ELR (cell line): ENCODE measurements at regions not wholly inside any gene's neighbourhood (a gene's known extent, or its start where the extent isn't known, plus 50 kb on each side); places are given as distances from the start of the nearest gene placed in this dataset.

Experiments
- DNase-seq: peaks from one replicate; pipeline ENCODE4 v3.0.0-alpha.2; 2015; ENCODE audit warnings: low read depth

DNA sequence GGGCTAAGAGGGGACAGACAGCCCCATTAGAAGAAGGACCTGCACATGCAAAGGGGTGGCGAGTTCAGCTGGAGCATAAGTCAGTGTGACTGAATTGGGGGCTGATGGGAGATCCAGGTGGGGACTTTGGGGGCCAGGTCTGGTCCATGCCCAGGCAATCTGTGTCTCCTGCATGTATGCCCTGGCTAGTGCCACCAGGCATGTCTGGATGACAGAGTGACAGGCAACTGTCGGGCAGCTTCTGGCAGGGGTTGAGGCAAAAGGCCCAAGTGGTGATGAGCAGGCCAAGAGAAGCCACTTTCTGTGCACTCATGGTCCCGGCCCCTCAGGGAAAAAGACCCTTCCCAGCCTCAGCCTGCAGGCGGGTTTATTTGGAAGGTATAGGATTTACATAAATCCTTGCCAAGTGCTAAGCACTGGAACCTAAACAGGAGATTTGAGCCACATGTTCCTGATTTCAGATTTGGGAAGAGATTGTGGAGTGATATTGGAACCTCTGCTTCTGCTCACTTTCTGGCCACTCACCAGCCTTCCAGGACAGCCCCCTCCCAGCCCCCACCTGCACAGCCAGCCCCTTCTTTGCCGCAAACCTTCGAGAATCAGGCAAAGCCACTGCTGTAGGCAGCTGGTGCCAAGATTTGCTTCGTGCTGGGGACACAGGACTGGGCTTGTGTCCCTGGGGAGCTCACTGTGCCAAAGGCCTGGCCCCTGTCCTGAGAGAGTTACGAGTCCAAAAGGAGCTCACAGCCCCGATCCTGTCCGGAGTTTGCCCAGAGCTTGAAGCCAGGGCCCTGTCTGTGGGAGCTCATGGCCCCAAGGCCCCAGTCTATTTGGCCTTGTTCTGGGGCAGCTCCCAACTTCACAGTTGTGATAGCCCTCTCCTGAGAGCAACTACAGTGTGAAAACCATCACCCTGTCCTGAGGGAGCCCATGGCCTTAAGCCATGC is 232.5 kb upstream of the RTL1 start:
- no peak for DNase-seq

DNA sequence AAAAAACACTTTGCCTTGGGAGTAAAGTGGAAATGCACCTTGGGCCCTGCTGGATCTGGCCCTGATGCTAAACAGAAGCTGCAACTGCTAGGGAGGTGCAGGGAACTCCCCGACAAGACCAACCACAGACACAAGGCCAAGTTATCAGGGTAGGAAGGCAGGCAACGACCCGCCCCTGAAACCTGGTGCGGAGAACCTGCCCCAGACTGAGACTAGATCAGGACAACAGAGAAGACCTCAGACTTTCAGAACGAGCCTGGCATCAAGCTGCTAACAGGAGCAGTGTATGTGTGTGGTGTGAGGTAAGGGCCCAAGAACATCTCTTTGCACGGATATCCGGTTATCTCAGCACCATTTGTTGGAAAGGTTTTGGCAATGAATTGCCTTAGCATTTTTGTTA is 233.7 kb upstream of the RTL1 start:
- no peak for DNase-seq

DNA sequence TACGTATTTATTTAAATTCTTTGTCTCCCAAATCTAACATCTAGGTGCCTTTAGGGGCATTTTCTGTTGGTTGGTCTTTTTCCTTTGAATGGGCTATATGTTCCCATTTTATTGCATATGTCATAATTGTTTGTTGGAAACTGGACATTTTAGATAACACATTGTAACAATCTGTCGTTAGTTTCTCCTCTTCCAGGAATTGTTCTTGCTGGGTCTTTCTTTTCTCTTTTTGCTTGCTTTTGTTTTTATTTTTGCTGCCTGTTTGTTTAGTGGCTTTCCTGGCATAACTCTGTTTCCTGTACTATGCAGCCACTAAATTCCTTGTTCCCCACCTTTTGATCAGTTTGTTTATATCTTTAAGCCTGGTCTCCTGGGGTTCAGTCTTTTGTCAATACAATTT is 244.3 kb upstream of the RTL1 start:
- DNase-seq: no peak

DNA sequence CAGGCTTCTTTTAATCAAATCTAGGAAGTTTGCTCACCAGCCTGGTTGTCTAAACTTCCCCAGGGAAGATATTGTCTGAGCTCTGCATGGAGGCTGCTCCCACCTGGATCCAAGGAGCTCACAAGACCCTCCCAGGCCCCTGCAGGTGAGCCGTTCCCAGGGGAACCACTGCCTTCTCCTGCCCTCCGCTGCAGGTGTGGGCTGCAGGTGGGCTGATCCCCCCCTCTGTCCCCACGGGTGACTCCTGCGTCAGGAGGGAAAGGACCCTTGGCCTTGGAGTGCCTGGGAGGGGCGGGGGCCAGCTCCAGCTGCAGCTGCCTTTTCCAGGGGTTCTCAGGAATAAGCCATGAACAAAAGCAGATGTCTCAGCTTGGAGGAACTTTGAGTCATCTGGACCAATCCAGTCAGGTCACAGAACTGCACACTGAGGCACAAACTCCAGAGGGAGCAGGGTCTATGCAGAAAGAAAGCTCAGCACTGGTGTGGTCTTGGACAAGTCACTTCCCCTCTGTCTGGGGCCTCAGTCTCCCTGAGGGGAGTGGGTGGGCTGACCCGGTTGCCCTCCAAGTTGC is 246.6 kb upstream of the RTL1 start:
- DNase-seq: no peak

DNA sequence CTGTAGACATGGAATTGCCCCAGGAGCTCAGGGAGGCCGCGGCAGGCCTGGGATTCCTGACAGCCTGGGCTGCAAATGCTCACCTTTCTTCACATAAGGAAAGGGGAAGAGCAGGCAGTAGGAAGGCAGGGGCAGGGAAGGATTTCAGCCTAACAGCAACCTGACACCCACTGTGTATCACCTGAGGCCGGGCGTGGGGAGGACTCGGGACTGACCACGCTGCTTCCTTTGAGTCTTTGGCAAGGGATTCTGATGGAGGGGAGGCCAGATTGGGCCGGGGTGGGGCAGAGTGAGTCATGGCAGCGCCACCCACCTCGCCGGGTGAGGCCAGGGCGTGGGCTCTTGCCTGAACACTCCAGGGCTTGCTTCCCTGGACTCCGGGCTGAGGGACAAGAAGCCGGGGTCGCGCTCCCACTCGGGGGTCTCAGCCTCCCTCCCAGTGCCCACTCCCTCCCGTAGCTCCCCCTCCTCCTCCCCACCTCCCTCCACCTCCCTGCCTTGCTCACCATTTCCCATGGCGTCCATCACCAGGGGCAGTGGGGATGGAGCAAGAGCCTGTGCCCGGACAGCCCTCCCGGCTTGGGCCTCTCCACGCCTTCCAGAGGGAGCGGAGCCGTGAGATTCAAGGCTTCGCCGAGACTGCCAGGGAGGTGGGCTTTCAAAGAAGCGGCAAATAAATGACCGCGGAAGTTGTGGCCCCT is 247.9 kb upstream of the RTL1 start:
- no peak for DNase-seq

DNA sequence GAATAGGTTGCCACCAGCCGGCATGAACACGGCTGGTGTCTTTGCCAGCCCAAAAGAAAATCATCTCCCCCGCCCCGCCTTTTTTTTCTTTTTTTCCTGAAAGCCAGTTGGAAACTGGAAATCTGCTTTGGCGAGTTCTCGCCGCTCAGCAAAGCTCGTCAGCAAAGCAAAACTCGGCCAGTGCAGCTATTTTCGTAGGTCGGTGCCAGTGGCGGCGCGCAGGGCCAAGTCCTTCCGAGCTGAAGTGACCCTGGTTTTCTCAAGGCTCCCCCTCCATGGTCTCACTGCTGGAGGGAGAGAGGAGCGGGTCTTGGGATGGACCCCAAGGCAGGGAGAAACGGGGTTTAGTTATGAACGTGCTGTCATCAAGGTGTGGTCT is 248.4 kb upstream of the RTL1 start:
- no peak for DNase-seq

DNA sequence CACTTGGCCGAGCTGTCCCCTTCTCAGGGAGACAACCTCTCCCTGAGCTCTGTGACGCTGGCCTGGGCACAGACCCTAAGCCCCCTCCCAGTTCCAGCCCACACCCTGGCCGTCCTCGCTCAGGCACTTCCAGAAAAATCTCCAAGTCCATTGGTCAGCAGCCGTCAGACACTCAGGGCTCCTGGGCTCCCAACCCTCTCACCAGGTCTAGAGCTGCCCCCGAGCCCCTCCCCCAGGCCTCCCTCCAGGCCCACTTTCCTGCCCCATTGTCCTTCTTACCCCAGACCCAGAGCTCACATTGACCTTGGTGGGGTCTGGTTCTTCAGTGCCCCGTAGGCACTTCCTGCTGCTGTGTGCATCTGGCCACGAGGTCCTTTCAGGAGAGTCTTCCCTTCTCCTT is 249.3 kb upstream of the RTL1 start:
- no peak for DNase-seq

DNA sequence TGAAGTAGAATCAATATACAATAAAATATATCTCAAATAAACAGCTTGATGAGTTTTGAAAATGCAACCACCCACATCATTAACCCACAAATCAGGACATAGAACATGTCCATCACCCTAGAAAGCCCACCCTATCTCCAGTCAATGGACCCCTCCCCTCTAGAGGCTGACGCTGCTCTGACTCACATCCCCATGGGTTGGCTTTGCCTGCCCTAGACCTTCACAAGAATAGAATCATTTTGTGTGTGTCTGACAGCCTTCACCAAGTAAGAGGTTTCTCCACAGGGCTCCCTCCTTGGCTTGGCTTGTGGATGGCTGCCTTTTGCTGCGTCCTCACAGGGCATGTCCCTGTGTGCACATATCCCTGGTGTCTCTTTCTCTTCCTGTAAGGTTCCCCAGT is 250.2 kb upstream of the RTL1 start:
- DNase-seq: no peak

DNA sequence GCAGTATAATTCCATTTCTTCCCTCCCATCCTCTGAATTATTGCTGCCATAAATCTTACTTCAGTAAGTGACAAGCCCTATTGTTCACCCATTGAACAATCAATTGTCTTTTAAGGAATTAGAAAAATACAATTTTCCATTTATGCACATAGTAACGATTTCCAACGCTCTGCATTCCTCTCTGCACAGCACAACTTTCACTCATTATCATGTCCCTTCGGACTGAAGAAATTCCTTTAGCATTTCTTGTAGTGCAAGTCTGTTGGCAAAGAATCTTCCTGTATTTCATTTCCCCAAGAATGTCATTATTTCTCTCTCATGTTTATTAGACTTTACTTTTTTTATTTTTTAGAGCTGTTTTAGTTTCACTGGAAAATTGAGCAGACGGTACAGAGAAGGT is 252.1 kb upstream of the RTL1 start:
- DNase-seq: no peak

DNA sequence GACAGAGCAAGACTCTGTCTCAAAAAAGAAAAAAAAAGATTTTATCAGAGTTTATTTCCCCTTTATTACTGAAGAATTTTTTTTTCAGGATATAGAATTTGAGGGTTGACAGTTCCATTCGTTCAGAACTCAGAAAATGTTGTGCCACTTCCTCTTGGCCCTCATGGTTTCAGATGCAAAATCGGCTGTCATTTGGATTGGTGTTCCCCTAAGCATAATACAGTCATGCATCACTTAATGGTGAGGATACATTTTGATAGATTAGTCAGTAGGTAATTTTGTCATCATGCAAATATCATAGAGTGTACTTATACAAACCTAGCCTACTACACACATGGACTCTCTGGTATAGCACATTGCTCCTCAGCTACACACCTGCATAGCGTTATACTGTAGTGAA is 263.9 kb upstream of the RTL1 start:
- DNase-seq: no peak

DNA sequence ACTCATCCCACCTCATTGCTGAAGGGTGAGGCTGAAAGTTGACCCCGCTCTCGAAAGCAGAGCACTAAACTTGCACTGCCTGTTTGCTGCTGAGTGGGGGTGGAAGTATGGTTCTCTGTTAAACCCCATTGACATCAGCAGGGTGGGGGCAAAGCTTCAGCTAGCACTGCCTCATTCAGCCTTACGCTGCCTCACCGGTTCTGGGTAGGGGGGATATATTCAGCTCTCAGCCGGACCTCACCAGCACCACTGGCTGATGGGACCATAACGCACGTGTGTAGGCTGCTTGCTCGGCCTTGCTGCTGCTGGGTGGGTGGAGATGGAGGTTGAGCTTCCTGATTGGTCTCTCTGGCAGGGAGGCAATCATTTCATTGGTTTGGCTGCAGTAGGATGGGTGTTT is 265.7 kb upstream of the RTL1 start:
- no peak for DNase-seq

DNA sequence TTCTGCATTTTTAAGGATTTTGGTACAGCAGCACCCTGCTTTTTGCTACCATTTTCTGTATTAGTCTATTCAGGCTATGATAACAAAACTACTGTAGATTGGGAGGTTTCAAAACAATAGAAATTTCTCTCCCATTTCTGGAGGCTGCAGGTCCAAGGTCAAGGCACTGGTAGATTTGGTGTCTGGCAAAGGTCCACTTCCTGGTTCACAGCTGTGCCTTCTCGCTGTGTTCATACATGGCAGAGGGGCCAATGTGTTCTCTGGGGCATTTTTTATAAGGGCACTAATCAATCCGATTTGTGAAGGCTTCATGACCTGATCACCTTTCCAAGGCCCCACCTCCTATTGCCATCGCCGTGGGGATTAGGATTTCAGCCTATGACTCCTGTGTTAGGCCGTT is 268.1 kb upstream of the RTL1 start:
- DNase-seq: no peak

DNA sequence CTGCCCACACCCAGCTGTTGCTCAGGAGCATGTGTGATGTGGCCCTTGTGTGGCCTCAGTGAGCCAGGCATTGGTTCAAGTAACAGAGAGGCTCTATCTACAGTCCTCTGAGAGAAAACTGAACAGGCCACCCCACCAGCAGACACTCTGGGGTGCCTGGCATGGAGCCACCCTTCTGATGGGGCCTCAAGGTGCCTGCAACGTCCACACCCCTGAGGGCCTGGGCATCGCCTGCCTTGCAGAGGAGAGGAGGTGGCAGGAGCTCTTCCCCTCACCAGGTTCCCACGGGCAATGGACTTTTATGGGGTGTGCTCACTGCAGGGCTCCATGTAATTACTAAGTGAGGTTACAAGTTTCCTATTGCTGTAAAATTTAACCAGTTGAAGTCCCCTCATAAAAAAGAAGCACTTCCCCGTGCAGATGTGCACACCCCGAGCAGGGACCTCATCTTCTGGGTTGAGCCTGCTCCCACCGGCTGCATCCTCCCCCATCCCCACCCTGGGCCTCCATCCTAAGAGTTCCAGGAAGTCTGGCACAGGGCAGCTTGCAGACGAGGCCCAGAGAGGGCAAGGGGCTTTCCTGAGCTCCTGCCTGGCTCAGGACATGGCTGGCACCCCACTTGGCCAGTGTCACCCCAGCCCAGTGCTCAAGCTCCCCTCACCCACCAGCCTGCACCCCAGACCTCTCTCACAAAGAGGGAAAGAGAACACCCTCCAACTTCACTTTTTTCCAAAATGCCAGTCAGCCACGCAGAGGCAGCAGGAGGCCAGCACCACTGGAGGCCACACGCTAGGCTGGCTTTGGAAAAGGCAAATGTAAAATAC is 270.4 kb upstream of the RTL1 start:
- DNase-seq: no peak

DNA sequence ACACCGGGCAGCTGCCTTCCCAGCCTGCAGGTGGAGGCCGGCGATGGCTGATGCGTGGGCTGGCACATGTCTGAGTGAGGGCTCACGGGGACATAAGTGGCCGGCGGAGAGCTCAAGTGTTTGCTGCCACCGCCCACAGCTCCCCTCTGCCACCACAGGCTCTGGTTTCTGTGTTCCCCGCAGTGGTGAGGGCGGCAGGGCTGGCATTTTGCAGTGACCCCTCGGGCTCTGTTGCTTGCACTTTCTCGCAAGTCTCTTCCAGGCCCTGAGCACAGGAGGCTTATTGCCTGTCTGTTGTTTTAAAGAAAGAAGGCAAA is 271.0 kb upstream of the RTL1 start:
- no peak for DNase-seq

DNA sequence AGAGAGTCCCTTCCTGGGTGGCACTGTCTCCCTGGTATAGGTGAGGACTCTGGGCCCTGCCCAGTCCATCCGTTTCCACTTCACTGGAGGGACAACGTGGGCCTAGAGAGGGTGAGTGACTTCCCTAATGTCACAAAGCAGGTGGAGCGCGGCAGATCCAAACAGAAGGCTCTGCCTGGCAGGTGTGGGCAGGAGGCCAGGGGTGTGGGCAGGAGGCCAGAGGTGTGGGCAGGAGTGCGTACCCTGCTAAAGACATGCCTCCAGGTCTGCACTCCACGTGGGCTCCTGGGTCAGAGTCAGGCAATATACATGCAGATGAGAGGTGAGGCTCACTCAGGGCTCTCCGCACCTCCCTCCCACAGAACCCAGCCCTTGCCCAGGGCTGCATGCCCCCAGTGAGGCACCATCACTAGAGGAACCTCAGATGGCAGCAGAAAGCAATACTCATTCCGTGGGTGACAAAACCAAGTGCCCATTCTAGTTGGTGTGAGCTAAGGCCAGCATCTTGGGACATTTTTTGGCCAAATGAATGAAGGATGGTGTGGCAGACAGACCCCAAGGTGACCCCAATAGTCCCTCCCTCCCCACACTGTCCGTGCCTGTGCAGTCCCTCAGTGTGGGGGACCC is 271.6 kb upstream of the RTL1 start:
- no peak for DNase-seq

DNA sequence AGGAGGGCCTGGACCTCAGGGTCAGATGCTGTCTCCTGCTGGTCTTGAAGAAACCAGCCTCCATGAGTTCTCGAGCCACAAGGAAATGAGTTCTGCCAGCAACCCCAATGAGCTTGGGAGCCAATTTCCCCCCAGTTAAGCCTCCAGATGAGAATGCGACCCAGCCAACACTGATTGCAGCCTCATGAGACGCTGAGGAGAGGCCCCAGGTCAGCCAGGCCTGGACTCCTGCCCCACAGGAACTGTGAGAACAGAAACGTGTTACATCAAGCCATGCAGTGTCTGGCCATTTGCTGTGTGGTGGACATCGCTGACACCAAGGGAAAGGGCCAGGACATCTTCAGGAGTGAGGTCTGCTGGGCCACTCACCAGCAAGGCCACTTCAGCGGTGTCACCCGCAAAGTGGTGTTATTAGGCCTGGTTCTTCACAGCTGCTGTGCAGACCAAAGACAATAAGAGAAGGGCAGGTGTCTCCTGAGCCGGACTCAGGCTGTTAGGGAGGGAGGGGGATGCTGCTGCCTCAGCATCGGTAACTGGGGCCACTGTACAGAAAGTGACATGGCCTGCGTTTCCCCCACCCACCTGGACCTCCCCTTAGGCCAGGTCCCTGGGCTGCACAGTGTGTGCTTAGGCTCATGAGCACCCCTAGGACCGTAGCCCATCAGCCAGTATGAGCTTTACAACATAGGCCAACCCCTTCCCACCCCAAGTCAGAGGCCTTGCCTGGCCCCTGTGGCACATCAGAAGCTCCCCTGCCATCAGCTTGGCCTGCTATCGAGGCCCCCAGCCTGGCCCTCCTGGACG is 272.4 kb upstream of the RTL1 start:
- no peak for DNase-seq

DNA sequence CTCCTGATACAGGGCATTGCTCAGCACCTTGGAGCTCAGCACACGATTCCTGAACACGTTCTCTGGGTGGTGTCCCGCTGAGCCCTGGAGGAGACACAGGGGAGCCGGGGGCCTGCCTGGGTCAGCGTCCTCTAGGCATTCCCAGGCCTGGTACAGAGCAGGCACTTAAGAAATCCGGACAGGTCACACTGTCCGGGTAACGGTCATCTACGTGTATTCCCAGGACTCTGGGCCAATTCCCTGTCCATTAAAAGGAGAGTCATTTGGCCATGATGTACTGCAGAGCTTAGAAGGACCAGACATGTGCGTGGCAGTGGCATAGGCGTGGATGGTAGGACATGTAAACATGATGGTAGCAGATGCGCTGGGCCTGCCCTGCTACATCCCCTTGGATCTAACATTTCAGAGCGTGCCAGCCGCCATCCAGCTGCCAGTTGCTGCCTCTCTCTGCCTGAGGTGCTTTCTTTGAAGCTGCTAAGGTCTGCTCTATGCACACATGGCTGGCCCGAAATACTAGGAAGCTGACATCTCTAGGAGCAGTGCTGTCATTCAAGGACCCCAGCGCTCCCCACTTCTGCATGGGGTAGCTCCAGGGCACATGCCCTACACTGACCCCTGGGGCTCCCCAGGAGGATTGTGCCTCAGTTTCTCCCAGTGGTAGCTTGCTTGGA is 273.1 kb upstream of the RTL1 start:
- DNase-seq: no peak

DNA sequence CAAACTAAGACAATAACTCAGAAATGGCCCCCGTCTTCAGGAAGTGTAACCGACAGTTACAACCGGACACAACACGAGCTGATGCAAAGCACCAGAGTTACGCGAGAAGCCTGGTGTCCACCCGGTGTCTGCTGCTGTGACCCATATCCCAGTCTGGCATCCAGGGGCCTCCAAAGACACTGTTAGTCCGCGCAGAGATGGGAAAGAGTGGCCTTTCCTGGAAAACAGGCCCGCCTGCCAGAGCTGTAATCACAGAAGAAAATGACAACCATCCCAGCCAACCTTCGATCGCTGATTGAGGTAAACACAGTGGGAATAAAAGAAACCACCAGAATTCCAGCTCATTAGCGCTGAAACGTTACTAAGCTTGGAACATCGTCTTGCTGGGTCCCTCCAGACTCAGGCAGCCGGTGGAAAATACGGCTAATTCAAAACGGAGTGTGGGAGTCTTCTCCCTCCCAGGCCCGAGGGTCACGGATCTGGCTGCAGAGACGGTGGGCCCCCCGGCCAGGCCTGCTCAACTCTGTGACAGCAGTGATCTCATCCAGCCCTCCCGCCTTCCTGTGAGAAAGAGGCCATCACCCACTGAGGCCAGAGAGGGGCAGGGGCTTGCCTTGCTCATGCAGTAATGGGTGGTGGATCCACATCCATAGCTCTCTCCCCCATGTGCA is 273.9 kb upstream of the RTL1 start:
- DNase-seq: no peak

DNA sequence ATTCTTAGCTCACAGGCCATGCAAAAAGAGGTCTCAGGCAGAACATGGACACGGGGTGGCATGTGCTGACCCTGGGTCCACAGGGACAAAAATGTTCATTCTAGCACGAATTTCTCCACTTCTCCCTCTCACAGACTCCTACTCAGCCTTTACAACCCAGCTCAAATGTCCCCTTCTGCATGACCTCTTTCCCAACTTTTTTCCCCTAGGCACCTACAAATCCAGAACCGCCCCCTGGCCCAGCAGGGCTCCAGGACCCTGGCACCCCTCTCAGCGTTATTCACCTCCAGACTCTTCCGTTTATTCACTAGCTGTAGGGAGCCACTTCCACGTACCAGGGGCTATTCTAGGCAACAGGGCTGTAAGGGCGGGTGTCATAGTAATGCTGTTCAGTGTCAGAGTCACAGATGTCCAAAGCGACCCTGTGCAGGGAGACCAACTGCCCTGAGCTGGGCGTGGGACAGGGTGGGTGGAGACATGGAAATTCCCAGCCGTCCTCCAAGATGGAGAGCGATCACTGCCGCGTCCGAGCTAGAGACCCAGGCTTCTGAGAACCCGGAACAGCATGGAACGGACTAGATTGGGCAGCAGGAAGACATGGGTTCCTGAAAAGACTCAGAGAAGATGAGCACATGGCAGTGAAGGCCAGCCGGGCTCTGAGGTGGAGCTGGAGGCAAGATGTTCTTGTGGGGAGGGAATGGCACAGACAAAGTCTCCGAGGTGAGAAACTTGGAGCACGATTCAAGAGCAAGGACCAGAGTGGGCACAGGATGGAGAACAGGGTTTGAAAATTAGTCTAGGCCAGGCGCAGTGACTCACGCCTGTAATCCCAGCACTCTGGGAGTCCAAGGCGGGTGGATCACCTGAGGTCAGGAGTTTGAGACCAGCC is 274.9 kb upstream of the RTL1 start:
- DNase-seq: no peak
